ENCODE measurements at regions not wholly inside any gene's neighbourhood (a gene's known extent, or its start where the extent isn't known, plus 50 kb on each side); places are given as distances from the start of the nearest gene placed in this dataset.
"Not testable (repeated sequence)": the region's sequence is repeated elsewhere in the genome, so short reads cannot be mapped to it uniquely, and the experiment has no call there.

DNA sequence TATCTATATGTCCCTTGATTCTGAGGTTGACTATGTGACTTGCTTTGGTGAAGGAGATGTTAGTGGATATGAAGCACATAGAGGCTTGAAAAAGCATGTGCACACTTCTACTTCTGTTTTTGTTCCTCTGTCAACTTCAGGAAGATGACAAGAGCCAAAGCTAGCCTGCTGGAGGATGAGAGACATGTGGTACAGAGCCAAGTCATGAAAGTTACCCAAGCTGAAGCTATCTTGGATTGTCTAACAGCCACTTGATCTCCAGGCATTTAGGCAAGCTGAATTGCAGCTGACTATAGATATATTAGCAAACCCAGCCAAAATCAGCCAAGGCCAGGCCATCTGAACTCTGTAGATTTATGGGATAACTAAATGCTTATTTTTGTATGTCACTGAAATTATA lies 70.8 kb upstream of the DYNLT3 start:
- no peak overlapping the region for H3K4me3 ChIP-seq (ENCODE audit: low read depth, low read length)
- TF ChIP-seq, protein P1, sequence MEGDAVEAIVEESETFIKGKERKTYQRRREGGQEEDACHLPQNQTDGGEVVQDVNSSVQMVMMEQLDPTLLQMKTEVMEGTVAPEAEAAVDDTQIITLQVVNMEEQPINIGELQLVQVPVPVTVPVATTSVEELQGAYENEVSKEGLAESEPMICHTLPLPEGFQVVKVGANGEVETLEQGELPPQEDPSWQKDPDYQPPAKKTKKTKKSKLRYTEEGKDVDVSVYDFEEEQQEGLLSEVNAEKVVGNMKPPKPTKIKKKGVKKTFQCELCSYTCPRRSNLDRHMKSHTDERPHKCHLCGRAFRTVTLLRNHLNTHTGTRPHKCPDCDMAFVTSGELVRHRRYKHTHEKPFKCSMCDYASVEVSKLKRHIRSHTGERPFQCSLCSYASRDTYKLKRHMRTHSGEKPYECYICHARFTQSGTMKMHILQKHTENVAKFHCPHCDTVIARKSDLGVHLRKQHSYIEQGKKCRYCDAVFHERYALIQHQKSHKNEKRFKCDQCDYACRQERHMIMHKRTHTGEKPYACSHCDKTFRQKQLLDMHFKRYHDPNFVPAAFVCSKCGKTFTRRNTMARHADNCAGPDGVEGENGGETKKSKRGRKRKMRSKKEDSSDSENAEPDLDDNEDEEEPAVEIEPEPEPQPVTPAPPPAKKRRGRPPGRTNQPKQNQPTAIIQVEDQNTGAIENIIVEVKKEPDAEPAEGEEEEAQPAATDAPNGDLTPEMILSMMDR (IDR thresholded peaks at IDR 0.05; ENCODE audit: low read depth, low read length) = no peak
- DNase-seq = no peak
- no peaks in the 10 kb centered on the region for H3K36me3 ChIP-seq
- no peaks in the 10 kb centered on the region for H3K4me1 ChIP-seq
- no peaks in the 10 kb centered on the region for H3K27me3 ChIP-seq
- no peaks in the 10 kb centered on the region for H3K9me3 ChIP-seq

DNA sequence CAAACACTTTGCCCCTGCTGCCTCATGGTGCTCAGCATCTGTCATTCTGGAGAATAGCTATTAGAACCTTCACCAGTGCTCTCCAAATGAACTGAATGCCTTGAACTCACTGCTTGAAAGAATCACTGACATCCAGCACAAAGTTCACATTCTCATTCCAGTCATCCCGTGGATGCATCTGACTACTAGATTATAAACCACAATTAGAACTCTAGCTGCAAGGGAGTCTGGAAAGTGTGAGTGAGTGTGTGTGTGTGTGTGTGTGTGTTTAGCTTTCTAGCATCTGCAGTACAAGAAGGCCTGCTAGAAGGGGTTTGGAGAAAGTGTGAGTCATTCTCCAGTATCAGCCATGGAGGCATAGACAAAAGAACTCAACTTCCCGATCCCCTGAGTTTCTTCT lies 71.3 kb upstream of the DYNLT3 start:
- DNase-seq = no peak
- H3K36me3 ChIP-seq = no peaks in the 10 kb centered on the region
- no peaks in the 10 kb centered on the region for H3K27me3 ChIP-seq
- TF ChIP-seq, protein P1 (IDR thresholded peaks at IDR 0.05; ENCODE audit: low read depth, low read length) = no peak
- H3K4me1 ChIP-seq = no peaks in the 10 kb centered on the region
- H3K4me3 ChIP-seq (ENCODE audit: low read depth, low read length) = no peak overlapping the region
- no peaks in the 10 kb centered on the region for H3K9me3 ChIP-seq

DNA sequence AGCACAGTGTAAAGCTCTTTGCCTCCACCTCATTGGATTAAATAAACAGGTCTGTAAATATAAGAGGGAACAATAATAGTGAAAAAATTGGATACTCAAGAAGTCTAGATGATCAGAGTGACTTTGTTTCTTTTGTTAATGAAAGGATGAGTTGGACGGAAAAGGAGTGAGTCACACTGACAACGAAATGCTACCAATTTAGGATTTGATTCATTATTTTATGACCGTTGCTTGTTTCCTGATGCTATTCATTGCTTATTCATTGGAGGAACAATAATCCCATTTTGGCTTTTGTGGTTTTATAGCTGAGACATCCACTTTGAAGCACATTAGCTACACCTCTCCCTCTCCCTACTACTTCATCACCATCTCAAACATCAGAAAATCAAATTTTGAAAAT lies 74.4 kb upstream of the DYNLT3 start:
- TF ChIP-seq, protein P1 (IDR thresholded peaks at IDR 0.05; ENCODE audit: low read depth, low read length) = no peak
- no peaks in the 10 kb centered on the region for H3K27me3 ChIP-seq
- no peak for DNase-seq

DNA sequence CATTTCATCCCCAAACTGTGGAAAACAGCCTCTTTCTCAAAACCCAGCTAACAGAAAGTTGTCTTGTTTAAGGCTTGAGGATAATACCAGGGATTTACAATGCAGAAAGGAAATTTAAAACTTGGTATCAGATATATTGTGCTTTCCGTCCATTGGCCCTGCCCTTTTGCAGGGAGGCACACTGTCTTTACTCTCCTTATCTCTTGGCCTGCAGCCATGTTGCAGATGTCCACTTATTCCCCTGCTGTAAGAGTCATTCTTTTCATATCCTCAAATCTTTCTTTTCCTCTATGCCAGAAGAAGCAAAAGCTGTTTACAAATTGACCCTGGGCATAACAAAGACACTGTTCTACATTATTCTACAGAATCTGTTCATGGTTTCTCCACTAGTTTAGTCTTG lies 75.6 kb upstream of the DYNLT3 start:
- DNase-seq = peak; percentile 39
- TF ChIP-seq, protein P1 (IDR thresholded peaks at IDR 0.05; ENCODE audit: low read depth, low read length) = no peak
- no peaks in the 10 kb centered on the region for H3K36me3 ChIP-seq

More for the DNA sequence above, 74.4 kb upstream of the DYNLT3 start:
- H3K4me1 ChIP-seq = no peaks in the 10 kb centered on the region
- no peak overlapping the region for H3K4me3 ChIP-seq (ENCODE audit: low read depth, low read length)
- H3K9me3 ChIP-seq = no peaks in the 10 kb centered on the region
- H3K36me3 ChIP-seq = no peaks in the 10 kb centered on the region

DNA sequence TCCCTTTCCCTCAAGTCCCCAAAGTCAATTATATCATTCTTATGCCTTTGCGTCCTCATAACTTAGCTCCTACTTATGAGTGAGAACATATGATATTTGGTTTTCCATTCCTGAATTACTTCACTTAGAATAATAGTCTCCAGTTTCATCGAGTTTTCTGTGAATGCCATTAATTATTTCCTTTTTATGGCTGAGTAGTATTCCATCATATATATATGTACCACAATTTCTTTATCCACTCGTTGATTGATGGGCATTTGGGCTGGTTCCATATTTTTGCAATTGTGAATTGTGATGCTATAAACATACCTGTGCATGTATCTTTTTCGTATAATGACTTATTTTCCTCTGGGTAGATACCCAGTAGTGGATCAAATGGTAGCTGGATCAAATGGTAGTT lies 78.4 kb upstream of the DYNLT3 start:
- not testable (repeated sequence) for H3K36me3 ChIP-seq; H3K4me3 ChIP-seq (ENCODE audit: low read depth, low read length); H3K4me1 ChIP-seq; DNase-seq; H3K27me3 ChIP-seq; H3K9me3 ChIP-seq

More for the DNA sequence above, 75.6 kb upstream of the DYNLT3 start:
- no peaks in the 10 kb centered on the region for H3K9me3 ChIP-seq
- no peaks in the 10 kb centered on the region for H3K27me3 ChIP-seq
- no peaks in the 10 kb centered on the region for H3K4me1 ChIP-seq
- H3K4me3 ChIP-seq (ENCODE audit: low read depth, low read length) = no peak overlapping the region

DNA sequence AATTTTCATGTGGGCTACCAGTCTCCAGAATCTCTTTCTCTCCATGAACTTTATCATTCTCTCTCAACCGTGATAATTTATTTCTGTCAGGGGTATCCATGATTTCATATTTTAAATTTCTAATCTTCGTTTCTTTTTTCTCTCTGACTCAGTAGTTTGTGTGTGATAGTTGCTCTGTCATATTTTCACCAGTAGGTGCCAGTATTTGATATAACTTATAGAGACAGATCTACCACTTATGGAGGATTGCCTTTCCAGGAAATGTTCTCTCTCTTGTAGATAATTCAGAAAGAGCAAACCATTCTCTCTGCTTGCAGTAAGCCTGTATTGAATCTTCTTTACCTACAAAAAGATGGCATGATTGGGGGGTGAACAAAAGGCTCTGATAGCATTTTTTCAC lies 79.3 kb upstream of the DYNLT3 start:
- H3K9me3 ChIP-seq = no peaks in the 10 kb centered on the region
- H3K4me1 ChIP-seq = no peaks in the 10 kb centered on the region
- no peak for DNase-seq
- H3K27me3 ChIP-seq = no peaks in the 10 kb centered on the region
- H3K4me3 ChIP-seq (ENCODE audit: low read depth, low read length) = no peak overlapping the region
- H3K36me3 ChIP-seq = no peaks in the 10 kb centered on the region
- TF ChIP-seq, protein P1 (IDR thresholded peaks at IDR 0.05; ENCODE audit: low read depth, low read length) = peak; percentile 47

DNA sequence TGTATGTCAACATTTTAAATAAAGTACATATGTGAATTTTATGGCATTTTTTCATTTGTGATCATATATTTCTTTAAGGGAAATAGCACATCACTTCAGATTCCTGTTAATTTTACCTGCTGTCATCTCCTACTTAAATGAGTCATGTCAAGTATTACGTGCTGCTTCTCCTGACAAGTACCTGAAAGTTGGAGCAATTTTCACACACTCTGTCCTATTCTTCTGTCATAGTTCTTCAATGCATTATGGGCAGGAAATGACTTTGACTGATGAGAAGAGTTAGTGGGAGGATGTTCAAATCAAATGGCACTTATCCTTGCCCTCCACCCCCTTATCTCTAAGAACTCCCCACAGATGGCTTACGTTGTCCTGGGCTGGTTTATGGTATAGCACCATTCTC lies 64.2 kb upstream of the SYTL5 start:
- DNase-seq = no peak
- Histone ChIP-seq H3K9me3 (no peaks in the 10 kb centered on the region), H3K4me3 (ENCODE audit: low read depth, low read length) (no peak overlapping the region)

More for the DNA sequence above, 64.2 kb upstream of the SYTL5 start:
- Histone ChIP-seq H3K4me1 (no peaks in the 10 kb centered on the region), H3K27me3 (no peaks in the 10 kb centered on the region), H3K36me3 (no peaks in the 10 kb centered on the region)
- TF ChIP-seq, protein P1 (IDR thresholded peaks at IDR 0.05; ENCODE audit: low read depth, low read length) = no peak

Data from BE2C (cell line).